ENCODE measurements at regions not wholly inside any gene's neighbourhood (a gene's known extent, or its start where the extent isn't known, plus 50 kb on each side); places are given as distances from the start of the nearest gene placed in this dataset.

DNA sequence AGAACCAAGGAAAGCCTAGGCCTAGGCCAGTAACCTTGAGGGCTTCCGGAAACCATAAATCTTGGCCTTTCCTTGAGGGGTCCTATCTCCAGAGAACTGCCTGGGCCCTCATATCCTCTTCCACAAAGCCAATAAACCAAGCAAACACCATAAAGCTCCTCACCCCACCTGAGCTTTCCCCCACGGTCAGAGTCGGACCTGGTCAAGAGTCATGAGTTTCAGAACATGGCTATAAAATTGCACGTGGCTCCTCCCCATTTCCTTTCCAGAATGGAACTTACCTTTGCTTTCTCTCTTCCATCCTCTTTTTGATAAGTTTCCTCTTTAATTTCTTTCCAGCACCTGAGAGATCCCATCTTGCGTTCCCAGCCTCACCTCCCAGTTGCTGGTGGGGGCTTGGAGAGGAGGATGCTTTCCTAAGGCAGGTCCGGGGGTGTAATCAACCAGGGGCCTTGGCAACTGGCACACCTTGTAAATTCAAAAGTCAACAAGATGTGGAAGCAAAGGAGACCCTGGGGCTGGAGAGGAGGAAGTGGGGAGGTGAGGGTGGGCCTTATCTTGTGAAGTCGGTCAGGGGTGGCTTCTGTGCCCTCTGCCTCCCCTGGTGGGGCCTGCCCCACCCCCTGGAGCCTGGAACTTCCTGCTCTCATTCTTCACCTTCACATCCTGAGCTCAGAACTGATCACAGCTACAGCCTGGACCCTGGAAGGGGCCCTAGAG lies 259.9 kb downstream of the FOXD2 start:
- H3K4me2 ChIP-seq (ENCODE audit: unreplicated experiment), result no peak overlapping the region
- H4K20me1 ChIP-seq (ENCODE audit: insufficient read depth), result no peaks in the 10 kb centered on the region
- H3K9ac ChIP-seq, result no peak overlapping the region
- H3K9me2 ChIP-seq (ENCODE audit: insufficient read depth), result no peaks in the 10 kb centered on the region
- in situ Hi-C loops (cut with MboI), result no loop called here
- TF ChIP-seq EZH2 (IDR thresholded peaks at IDR 0.05; ENCODE audit: insufficient read depth, poor library complexity, severe bottlenecking), result no peak
- no peak for TF ChIP-seq EZH2phosphoT487 (IDR thresholded peaks at IDR 0.05; ENCODE audit: insufficient read depth, low read depth)
- no peak overlapping the region for H3K27ac ChIP-seq
- H3K4me3 ChIP-seq, result no peak overlapping the region
- WGBS, 2 experiments (ENCODE audit: low coverage in 1 of 2, low lambda C conversion rate in 2 of 2, missing lambda C conversion rate in 2 of 2), result 78 to 85% methylated on average over 6 to 7 of the region's 7 CpGs
- no peak overlapping the region for H2AFZ ChIP-seq
- H3K36me3 ChIP-seq (ENCODE audit: low read depth), result no peaks in the 10 kb centered on the region
- no peaks in the 10 kb centered on the region; the same call in 1 of the 2 replicates for H3K27me3 ChIP-seq (replicated peaks; ENCODE audit: insufficient read depth)
- no peak for DNase-seq
- H3K4me1 ChIP-seq (ENCODE audit: insufficient read depth), result 0 out of 2 replicates have a peak, but pooled peaks cover under 1% of the 10 kb centered on the region
- no peaks in the 10 kb centered on the region for H3K9me3 ChIP-seq (ENCODE audit: low read depth)
- no peaks in the 10 kb centered on the region for H3K79me2 ChIP-seq (ENCODE audit: insufficient read depth)
- no peaks in the 10 kb centered on the region for H3F3A ChIP-seq (ENCODE audit: insufficient read depth)

DNA sequence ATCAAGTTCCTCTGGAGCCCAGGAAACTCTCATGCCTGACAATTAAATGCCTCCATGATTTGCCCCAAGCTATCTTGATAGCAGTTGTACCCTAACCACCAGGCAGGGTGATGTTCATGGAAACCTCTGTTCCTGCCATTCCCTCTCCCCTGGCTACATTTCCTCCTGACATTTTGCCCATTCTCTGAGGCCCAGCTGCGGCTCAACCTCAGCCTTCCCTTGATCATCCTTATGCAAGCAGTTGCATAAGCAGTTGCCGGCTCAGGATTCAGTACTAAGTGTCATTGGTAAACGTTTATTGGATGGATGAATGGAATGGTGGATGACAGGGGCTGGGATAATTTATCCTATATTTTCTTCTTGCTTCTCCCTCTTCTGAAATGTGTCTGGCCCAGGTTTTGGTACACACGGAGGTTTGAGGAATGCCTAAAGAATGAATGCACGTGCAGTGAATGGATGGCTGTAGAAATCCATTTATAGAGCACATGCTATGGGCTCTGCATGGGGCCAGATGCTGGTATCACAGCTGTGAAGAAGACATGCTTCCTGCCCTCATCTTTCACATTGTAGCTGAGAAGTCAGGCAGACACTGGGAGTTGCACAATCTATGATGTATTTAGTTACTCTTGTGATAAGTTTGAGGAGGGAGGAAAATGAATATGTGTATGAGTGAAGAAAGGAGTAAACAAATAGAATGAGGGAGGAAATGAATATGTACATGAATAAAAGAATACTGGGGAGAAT lies 261.8 kb downstream of the FOXD2 start:
- H3K4me2 ChIP-seq (ENCODE audit: unreplicated experiment), result no peak overlapping the region
- H3K79me2 ChIP-seq (ENCODE audit: insufficient read depth), result no peaks in the 10 kb centered on the region
- peaks cover 15% of the 10 kb centered on the region for H3K4me1 ChIP-seq (ENCODE audit: insufficient read depth)
- WGBS, 2 experiments (ENCODE audit: low coverage in 1 of 2, low lambda C conversion rate in 2 of 2, missing lambda C conversion rate in 2 of 2), result 37 to 49% methylated on average over 5 of the region's 5 CpGs
- peaks cover 11% of the 10 kb centered on the region; the same call in 1 of the 2 replicates for H3F3A ChIP-seq (ENCODE audit: insufficient read depth)
- DNase-seq, result no peak
- in situ Hi-C loops (cut with MboI), result loop anchor here (10.0 kb wide), 1 partner anchor 255 kb away; no protein-coding TSS in a partner anchor
- H3K36me3 ChIP-seq (ENCODE audit: low read depth), result no peaks in the 10 kb centered on the region
- H3K9me3 ChIP-seq (ENCODE audit: low read depth), result no peaks in the 10 kb centered on the region
- TF ChIP-seq EZH2 (IDR thresholded peaks at IDR 0.05; ENCODE audit: insufficient read depth, poor library complexity, severe bottlenecking), result no peak
- TF ChIP-seq EZH2phosphoT487 (IDR thresholded peaks at IDR 0.05; ENCODE audit: insufficient read depth, low read depth), result no peak
- H3K27me3 ChIP-seq (replicated peaks; ENCODE audit: insufficient read depth), result no peaks in the 10 kb centered on the region; the same call in 1 of the 2 replicates
- no peaks in the 10 kb centered on the region for H3K9me2 ChIP-seq (ENCODE audit: insufficient read depth)
- no peaks in the 10 kb centered on the region for H4K20me1 ChIP-seq (ENCODE audit: insufficient read depth)
- H3K4me3 ChIP-seq, result no peak overlapping the region
- H3K27ac ChIP-seq, result no peak overlapping the region
- no peak overlapping the region for H2AFZ ChIP-seq
- H3K9ac ChIP-seq, result no peak overlapping the region

DNA sequence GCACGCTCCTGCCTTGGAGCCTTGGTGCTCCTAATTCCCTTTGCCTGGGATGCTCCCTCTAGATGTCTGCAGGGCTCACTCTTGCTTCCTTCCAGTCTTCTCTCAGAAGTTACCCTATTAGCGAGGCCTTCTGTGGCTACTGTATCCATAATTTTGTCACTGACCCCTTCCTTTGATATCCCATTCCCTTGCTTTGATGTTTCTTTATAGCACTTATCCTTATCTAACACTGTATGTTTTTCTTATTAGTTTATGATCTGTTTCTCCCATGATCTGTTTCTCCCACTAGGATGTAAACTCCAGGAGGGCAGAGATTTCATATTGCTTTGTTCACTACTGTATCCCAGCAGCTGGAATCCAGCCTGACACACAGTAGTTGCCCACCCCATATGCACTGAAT lies 263.4 kb downstream of the FOXD2 start:
- peaks cover 13% of the 10 kb centered on the region for H3K27me3 ChIP-seq (replicated peaks; ENCODE audit: insufficient read depth)
- H3K4me2 ChIP-seq (ENCODE audit: unreplicated experiment), result no peak overlapping the region
- H3K9me2 ChIP-seq (ENCODE audit: insufficient read depth), result no peaks in the 10 kb centered on the region
- in situ Hi-C loops (cut with MboI), result loop anchor here (10.0 kb wide), 1 partner anchor 256 kb away; no protein-coding TSS in a partner anchor
- H3K27ac ChIP-seq, result no peak overlapping the region
- H3F3A ChIP-seq (ENCODE audit: insufficient read depth), result peaks cover 13% of the 10 kb centered on the region; the same call in 1 of the 2 replicates
- no peaks in the 10 kb centered on the region for H4K20me1 ChIP-seq (ENCODE audit: insufficient read depth)
- H3K4me3 ChIP-seq, result no peak overlapping the region
- TF ChIP-seq EZH2 (IDR thresholded peaks at IDR 0.05; ENCODE audit: insufficient read depth, poor library complexity, severe bottlenecking) (no peak), EZH2phosphoT487 (IDR thresholded peaks at IDR 0.05; ENCODE audit: insufficient read depth, low read depth) (no peak)
- H2AFZ ChIP-seq, result no peak overlapping the region
- no peak for DNase-seq
- no peak overlapping the region for H3K9ac ChIP-seq
- H3K36me3 ChIP-seq (ENCODE audit: low read depth), result no peaks in the 10 kb centered on the region
- 87 to 95% methylated on average over 2 of the region's 2 CpGs for WGBS, 2 experiments (ENCODE audit: low coverage in 1 of 2, low lambda C conversion rate in 2 of 2, missing lambda C conversion rate in 2 of 2)
- H3K9me3 ChIP-seq (ENCODE audit: low read depth), result no peaks in the 10 kb centered on the region
- peaks cover 15% of the 10 kb centered on the region for H3K4me1 ChIP-seq (ENCODE audit: insufficient read depth)
- no peaks in the 10 kb centered on the region for H3K79me2 ChIP-seq (ENCODE audit: insufficient read depth)

DNA sequence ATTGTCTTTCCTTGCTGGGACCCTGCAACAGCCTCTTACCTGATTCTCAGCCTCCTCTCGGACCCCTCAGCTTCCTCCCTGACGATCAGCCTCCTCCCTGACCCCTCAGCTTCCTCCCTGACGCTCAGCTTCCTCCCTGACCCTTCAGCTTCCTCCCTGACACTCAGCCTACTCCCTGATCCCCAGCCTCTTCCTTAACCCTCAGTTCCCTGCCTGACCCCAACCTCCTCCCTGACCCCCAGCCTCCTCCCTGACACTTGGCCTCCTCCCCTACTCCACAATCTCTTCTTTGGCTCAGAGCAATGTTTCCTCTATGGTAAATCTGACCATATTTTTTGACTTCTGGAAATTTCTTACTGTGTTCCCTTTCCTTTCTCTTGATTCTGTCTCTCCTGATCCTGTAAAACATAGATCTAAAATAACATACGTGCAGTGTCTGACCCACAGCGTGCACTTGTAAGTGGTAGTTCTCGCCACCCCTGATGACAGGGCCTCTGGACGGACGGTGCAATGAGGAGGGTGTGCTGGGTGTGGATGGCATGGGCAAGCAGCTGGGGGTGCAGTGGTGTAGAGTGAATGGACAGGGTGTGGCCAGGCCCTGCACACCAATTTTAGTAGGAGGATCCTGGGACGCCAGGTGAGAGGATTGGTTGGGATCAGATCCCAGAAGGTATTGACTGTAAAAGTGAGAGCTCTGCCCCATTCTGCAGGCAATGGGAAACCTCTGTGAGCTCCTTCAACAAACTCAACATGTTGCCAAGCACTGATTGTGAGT lies 264.1 kb downstream of the FOXD2 start:
- Histone ChIP-seq H3K9me2 (ENCODE audit: insufficient read depth) (no peaks in the 10 kb centered on the region), H3K4me2 (ENCODE audit: unreplicated experiment) (no peak overlapping the region), H3K9me3 (ENCODE audit: low read depth) (no peaks in the 10 kb centered on the region), H2AFZ (no peak overlapping the region), H4K20me1 (ENCODE audit: insufficient read depth) (no peaks in the 10 kb centered on the region), H3F3A (ENCODE audit: insufficient read depth) (peaks cover 13% of the 10 kb centered on the region; the same call in 1 of the 2 replicates), H3K27ac (no peak overlapping the region), H3K79me2 (ENCODE audit: insufficient read depth) (no peaks in the 10 kb centered on the region), H3K9ac (no peak overlapping the region), H3K36me3 (ENCODE audit: low read depth) (no peaks in the 10 kb centered on the region), H3K4me1 (ENCODE audit: insufficient read depth) (peaks cover 15% of the 10 kb centered on the region), H3K4me3 (no peak overlapping the region), H3K27me3 (replicated peaks; ENCODE audit: insufficient read depth) (peaks cover 19% of the 10 kb centered on the region)
- TF ChIP-seq EZH2 (IDR thresholded peaks at IDR 0.05; ENCODE audit: insufficient read depth, poor library complexity, severe bottlenecking), result no peak
- TF ChIP-seq EZH2phosphoT487 (IDR thresholded peaks at IDR 0.05; ENCODE audit: insufficient read depth, low read depth), result no peak
- WGBS, 2 experiments (ENCODE audit: low coverage in 1 of 2, low lambda C conversion rate in 2 of 2, missing lambda C conversion rate in 2 of 2), result 86% methylated on average over 9 of the region's 9 CpGs
- in situ Hi-C loops (cut with MboI), result loop anchor here (10.0 kb wide), 1 partner anchor 257 kb away; no protein-coding TSS in a partner anchor
- no peak for DNase-seq
